ENCODE measurements at regions not wholly inside any gene's neighbourhood (a gene's known extent, or its start where the extent isn't known, plus 50 kb on each side); places are given as distances from the start of the nearest gene placed in this dataset.

DNA sequence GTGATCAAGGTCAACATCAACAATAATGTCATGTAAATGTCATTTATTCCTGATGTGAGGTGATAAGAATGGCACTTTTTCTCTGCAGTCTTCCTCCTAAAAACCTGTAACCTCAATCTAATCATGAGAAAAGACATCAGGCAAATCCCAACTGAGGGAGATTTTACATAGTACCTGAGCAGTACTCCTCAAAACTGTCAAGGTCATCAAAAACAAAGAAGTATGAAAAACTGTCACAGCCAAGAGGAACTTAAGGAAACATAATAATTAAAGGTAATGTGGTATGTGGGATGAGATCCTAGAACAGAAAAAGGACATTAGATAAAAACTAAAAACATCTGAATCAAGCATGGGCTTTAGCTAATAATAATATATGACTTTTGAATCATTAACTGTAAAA, 140.9 kb upstream of the GRM7 start:
- TF ChIP-seq, protein P1, sequence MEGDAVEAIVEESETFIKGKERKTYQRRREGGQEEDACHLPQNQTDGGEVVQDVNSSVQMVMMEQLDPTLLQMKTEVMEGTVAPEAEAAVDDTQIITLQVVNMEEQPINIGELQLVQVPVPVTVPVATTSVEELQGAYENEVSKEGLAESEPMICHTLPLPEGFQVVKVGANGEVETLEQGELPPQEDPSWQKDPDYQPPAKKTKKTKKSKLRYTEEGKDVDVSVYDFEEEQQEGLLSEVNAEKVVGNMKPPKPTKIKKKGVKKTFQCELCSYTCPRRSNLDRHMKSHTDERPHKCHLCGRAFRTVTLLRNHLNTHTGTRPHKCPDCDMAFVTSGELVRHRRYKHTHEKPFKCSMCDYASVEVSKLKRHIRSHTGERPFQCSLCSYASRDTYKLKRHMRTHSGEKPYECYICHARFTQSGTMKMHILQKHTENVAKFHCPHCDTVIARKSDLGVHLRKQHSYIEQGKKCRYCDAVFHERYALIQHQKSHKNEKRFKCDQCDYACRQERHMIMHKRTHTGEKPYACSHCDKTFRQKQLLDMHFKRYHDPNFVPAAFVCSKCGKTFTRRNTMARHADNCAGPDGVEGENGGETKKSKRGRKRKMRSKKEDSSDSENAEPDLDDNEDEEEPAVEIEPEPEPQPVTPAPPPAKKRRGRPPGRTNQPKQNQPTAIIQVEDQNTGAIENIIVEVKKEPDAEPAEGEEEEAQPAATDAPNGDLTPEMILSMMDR (IDR thresholded peaks at IDR 0.05): no peak
- intact Hi-C loops (cut with DNase I): no loop called here
- Histone ChIP-seq H3K27me3 (no peaks in the 10 kb centered on the region), H3K4me3 (no peak overlapping the region), H3K9me3 (peaks cover 0 to 23% (median 0%) of the 10 kb centered on the region in 11 donors), H3K4me1 (no peaks in the 10 kb centered on the region), H3K36me3 (no peaks in the 10 kb centered on the region), H3K27ac (no peak overlapping the region)
- no peak for DNase-seq
- no peak for ATAC-seq

- WGBS, 2 donors: 84% methylated on average over 4 of the region's 4 CpGs
- peaks cover 0 to 17% (median 0%) of the 10 kb centered on the region in 11 donors for H3K9me3 ChIP-seq
These were observed 139.4 kb upstream of the GRM7 start for GRCh38 chr3:6721491-6721890.

DNA sequence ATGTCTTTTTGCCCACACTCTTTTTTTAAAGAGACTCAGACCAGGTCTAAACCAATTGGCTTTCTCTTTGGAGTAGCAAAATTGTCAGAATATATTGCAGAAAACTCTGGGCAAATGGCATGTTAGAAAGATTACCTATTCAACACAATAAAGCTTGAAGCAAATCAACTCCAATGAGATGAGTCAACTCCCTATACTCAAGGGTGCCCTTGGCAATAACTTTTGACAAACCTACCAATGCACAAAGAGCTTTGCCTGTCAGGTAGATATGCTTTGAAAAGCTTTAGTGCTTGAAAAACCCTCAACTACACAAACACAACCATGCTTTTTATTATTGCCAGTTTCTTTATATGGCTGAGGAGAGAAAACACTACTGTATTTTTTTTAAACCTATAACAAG, 137.7 kb upstream of the GRM7 start:
- TF ChIP-seq, protein P1 (IDR thresholded peaks at IDR 0.05): no peak
- Histone ChIP-seq H3K4me1 (no peaks in the 10 kb centered on the region), H3K27me3 (no peaks in the 10 kb centered on the region), H3K4me3 (no peak overlapping the region), H3K36me3 (no peaks in the 10 kb centered on the region), H3K27ac (no peak overlapping the region), H3K9me3 (peaks cover 0 to 17% (median 0%) of the 10 kb centered on the region in 11 donors)
- DNase-seq (no peak), ATAC-seq (no peak)
- intact Hi-C loops (cut with DNase I): no loop called here

More at GRCh38 chr3:6721491-6721890, 139.4 kb upstream of the GRM7 start:
- DNase-seq (no peak), ATAC-seq (no peak)
- Histone ChIP-seq H3K36me3 (no peaks in the 10 kb centered on the region), H3K4me1 (no peaks in the 10 kb centered on the region), H3K27ac (no peak overlapping the region), H3K27me3 (no peaks in the 10 kb centered on the region), H3K4me3 (no peak overlapping the region)
- intact Hi-C loops (cut with DNase I): no loop called here
- TF ChIP-seq, protein P1 (IDR thresholded peaks at IDR 0.05): no peak

DNA sequence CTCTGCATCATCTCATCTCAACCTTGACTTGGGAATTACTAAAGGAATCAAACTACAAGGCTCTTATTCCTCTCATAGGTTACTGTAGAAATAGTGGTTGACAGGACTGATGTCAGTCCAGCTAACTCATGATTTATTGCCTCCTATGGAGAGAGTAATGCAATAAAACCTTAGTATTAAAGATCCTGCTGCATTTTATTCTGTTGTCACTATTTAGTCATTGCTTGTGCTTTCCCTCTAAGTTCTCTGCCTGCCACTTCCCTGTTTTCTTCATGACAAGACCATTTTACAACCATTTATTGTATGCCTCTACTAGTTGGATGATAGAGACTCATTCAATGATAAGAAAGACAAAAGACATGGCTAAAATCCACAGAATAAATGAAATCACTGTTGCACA, 134.1 kb upstream of the GRM7 start:
- H3K27me3 ChIP-seq: no peaks in the 10 kb centered on the region
- no peaks in the 10 kb centered on the region for H3K4me1 ChIP-seq
- H3K9me3 ChIP-seq: no peaks in the 10 kb centered on the region
- ATAC-seq (no peak), DNase-seq (no peak)
- TF ChIP-seq, protein P1 (IDR thresholded peaks at IDR 0.05): no peak
- no peak overlapping the region for H3K27ac ChIP-seq
- no peaks in the 10 kb centered on the region for H3K36me3 ChIP-seq
- intact Hi-C loops (cut with DNase I): no loop called here
- no peak overlapping the region for H3K4me3 ChIP-seq

- DNase-seq (no peak), ATAC-seq (no peak)
- no peaks in the 10 kb centered on the region for H3K4me1 ChIP-seq
- no peak overlapping the region for H3K27ac ChIP-seq
- no peaks in the 10 kb centered on the region for H3K36me3 ChIP-seq
- TF ChIP-seq, protein P1 (IDR thresholded peaks at IDR 0.05): no peak
- H3K4me3 ChIP-seq: no peak overlapping the region
- H3K27me3 ChIP-seq: no peaks in the 10 kb centered on the region
- H3K9me3 ChIP-seq: peaks cover 0 to 5% (median 0%) of the 10 kb centered on the region in 11 donors
- intact Hi-C loops (cut with DNase I): no loop called here
- 84% methylated on average over 2 of the region's 2 CpGs for WGBS, 2 donors
These were observed 128.1 kb upstream of the GRM7 start for GRCh38 chr3:6732807-6733206.

Measured in heart right ventricle (tissue), 16 donors.